SU-DHL-6 (cell line): ENCODE measurements at regions not wholly inside any gene's neighbourhood (a gene's known extent, or its start where the extent isn't known, plus 50 kb on each side); places are given as distances from the start of the nearest gene placed in this dataset.
"Not testable (repeated sequence)": the region's sequence is repeated elsewhere in the genome, so short reads cannot be mapped to it uniquely, and the experiment has no call there.

Source experiments
- H2AFZ ChIP-seq: fragments of 200-600 bp; sonication (generic); 2 replicates; pipeline ENCODE4 v1.6.1; 2014; ENCODE audit warnings: low read depth, mild to moderate bottlenecking, moderate library complexity, mixed read lengths, antibody characterized with exemption, low read length; ENCODE audit not compliant: severe bottlenecking
- H3F3A ChIP-seq: fragments of 200-600 bp; shearing (Covaris generic); 2 replicates; pipeline ENCODE4 v1.6.0; 2016; ENCODE audit warnings: antibody characterized with exemption, mild to moderate bottlenecking; ENCODE audit not compliant: insufficient read depth
- H3K27ac ChIP-seq: fragments of 200-600 bp; sonication (generic); 2 replicates; pipeline ENCODE4 v1.5.1; 2016; ENCODE audit warnings: low read depth, mild to moderate bottlenecking, low read length, moderate library complexity, mixed read lengths
- H3K27me3 ChIP-seq: fragments of 200-600 bp; sonication (generic), shearing (Covaris generic); 2 replicates; pipeline ENCODE4 v1.6.0; 2014; ENCODE audit warnings: mild to moderate bottlenecking, low read length
- H3K36me3 ChIP-seq: fragments of 200-600 bp; sonication (generic); 2 replicates; pipeline ENCODE4 v1.6.1; 2014; ENCODE audit warnings: mild to moderate bottlenecking, low read length, mixed read lengths
- H3K4me2 ChIP-seq: fragments of 300-600, 200-600 bp; shearing (Covaris generic), sonication (generic); 2 replicates; pipeline ENCODE4 v1.6.0; 2014; ENCODE audit warnings: low read length, low read depth, mild to moderate bottlenecking; ENCODE audit not compliant: poor library complexity, severe bottlenecking
- H3K4me3 ChIP-seq: fragments of 200-600 bp; sonication (generic); 2 replicates; pipeline ENCODE4 v1.5.1; 2014; ENCODE audit warnings: antibody characterized with exemption, low read length, mild to moderate bottlenecking, mixed read lengths; ENCODE audit not compliant: insufficient read depth, poor library complexity, severe bottlenecking
- H3K79me2 ChIP-seq: fragments of 200-600 bp; sonication (generic); 2 replicates; pipeline ENCODE4 v1.6.1; 2014; ENCODE audit warnings: mild to moderate bottlenecking, low read length, moderate library complexity; ENCODE audit not compliant: insufficient read depth
- H3K9ac ChIP-seq: fragments of 200-600 bp; sonication (generic); 2 replicates; pipeline ENCODE4 v1.7.0; 2014; ENCODE audit warnings: mild to moderate bottlenecking, low read length
- H3K9me2 ChIP-seq: fragments of 200-600 bp; sonication (generic); replicated peaks from 2 replicates; pipeline ENCODE4 v1.6.1; 2014; ENCODE audit warnings: low read length; ENCODE audit not compliant: insufficient read depth
- H3K9me3 ChIP-seq: fragments of 200-600 bp; sonication (generic); 2 replicates; pipeline ENCODE4 v1.6.1; 2014; ENCODE audit warnings: low read length, mixed read lengths; ENCODE audit not compliant: insufficient read depth
- H4K20me1 ChIP-seq: fragments of 200-600 bp; sonication (generic); 2 replicates; pipeline ENCODE4 v1.6.1; 2014; ENCODE audit warnings: low read depth, mild to moderate bottlenecking, antibody characterized with exemption, low read length, moderate library complexity, mixed read lengths
- EZH2phosphoT487 ChIP-seq: fragments of 200-600 bp; sonication (generic), shearing (Covaris generic); conservative IDR thresholded peaks from 2 replicates; pipeline ENCODE4 v1.6.1; 2018; ENCODE audit warnings: mild to moderate bottlenecking, antibody characterized with exemption, low read length, moderate library complexity, mixed read lengths
- TF ChIP-seq, protein P1 (sequence below): fragments of 200-600 bp; sonication (generic); IDR thresholded peaks from one replicate; pipeline ENCODE4 v1.5.1; 2017; ENCODE audit warnings: antibody characterized with exemption, mild to moderate bottlenecking, low read length, moderate library complexity; ENCODE audit not compliant: insufficient read depth, poor library complexity, severe bottlenecking

DNA sequence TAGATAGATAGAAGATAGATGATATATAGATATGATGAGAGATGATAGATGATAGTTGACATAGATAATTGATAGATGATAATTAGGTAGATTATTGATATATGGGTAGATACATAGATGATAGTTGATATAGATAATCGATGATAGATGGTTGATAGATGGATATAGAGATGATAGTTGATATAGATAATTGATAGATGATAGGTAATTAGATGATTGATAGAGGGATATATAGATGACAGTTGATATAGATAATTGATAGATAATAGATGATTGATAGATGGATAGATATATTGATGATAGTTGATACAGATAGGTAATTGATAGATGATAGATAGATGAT lies 72.3 kb downstream of the PRR15 start:
- Histone ChIP-seq H3K4me2 (no peak overlapping the region), H3K9me2 (no peaks in the 10 kb centered on the region), H3K36me3 (no peaks in the 10 kb centered on the region), H2AFZ (no peak overlapping the region), H3K27ac (no peak overlapping the region), H3K27me3 (no peaks in the 10 kb centered on the region), H3K79me2 (no peaks in the 10 kb centered on the region), H3F3A (no peaks in the 10 kb centered on the region), H3K9ac (no peak overlapping the region), H3K4me3 (no peak overlapping the region), H4K20me1 (no peaks in the 10 kb centered on the region), H3K9me3 (no peaks in the 10 kb centered on the region)
- TF ChIP-seq, protein P1, sequence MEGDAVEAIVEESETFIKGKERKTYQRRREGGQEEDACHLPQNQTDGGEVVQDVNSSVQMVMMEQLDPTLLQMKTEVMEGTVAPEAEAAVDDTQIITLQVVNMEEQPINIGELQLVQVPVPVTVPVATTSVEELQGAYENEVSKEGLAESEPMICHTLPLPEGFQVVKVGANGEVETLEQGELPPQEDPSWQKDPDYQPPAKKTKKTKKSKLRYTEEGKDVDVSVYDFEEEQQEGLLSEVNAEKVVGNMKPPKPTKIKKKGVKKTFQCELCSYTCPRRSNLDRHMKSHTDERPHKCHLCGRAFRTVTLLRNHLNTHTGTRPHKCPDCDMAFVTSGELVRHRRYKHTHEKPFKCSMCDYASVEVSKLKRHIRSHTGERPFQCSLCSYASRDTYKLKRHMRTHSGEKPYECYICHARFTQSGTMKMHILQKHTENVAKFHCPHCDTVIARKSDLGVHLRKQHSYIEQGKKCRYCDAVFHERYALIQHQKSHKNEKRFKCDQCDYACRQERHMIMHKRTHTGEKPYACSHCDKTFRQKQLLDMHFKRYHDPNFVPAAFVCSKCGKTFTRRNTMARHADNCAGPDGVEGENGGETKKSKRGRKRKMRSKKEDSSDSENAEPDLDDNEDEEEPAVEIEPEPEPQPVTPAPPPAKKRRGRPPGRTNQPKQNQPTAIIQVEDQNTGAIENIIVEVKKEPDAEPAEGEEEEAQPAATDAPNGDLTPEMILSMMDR = no peak
- TF ChIP-seq EZH2phosphoT487 = no peak

DNA sequence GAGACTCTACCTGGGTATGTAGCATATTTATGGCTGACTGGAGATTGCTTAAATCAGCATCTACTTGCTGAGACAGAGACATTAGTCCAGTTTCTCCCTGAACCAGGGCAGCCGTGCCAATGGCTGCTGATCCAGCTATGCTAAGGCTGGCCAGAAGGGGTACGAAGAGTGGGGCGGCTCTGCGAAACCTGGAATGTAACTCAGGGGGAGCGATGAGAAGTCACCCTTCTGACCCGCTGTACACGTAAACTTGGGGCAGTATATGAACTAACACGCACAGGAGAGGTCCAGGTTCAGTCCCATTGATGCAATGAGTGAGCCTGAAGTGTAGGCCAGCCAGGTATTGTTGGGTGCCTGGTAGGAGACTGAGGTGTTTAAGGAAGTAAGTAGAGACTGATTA lies 73.7 kb downstream of the PRR15 start:
- no peaks in the 10 kb centered on the region for H3K79me2 ChIP-seq
- no peak overlapping the region for H3K4me3 ChIP-seq
- H3K27me3 ChIP-seq = no peaks in the 10 kb centered on the region
- H3K27ac ChIP-seq = no peak overlapping the region
- no peak for TF ChIP-seq EZH2phosphoT487
- TF ChIP-seq, protein P1 = no peak
- H3K9ac ChIP-seq = no peak overlapping the region
- H2AFZ ChIP-seq = no peak overlapping the region
- no peaks in the 10 kb centered on the region for H3K9me2 ChIP-seq
- H3K36me3 ChIP-seq = no peaks in the 10 kb centered on the region
- no peaks in the 10 kb centered on the region for H4K20me1 ChIP-seq
- H3F3A ChIP-seq = no peaks in the 10 kb centered on the region
- no peaks in the 10 kb centered on the region for H3K9me3 ChIP-seq
- no peak overlapping the region for H3K4me2 ChIP-seq

DNA sequence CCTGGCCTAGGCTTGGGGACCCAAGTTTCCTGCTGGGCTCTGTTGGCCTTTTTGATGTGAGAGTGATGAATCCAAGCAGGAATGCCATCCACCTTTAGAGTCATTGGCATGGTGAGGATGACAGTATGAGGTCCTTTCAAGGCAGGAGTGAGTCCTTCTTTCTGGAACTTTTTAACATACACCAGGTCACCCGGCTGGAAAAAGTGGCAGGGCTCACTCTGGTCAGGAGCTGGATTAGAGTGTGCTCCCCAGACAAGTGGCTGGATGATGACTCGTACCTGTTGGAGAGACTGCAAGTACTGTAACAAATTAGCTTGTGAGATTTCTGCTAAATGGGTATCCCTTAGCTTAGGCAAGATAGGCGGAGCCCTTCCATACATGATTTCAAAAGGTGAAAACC lies 75.2 kb downstream of the PRR15 start:
- H3K9ac ChIP-seq, H3F3A ChIP-seq, H3K4me3 ChIP-seq, H3K9me2 ChIP-seq, H3K9me3 ChIP-seq, H4K20me1 ChIP-seq, H3K27me3 ChIP-seq, H3K4me2 ChIP-seq, H2AFZ ChIP-seq, H3K36me3 ChIP-seq, H3K27ac ChIP-seq, H3K79me2 ChIP-seq: not testable (repeated sequence)

DNA sequence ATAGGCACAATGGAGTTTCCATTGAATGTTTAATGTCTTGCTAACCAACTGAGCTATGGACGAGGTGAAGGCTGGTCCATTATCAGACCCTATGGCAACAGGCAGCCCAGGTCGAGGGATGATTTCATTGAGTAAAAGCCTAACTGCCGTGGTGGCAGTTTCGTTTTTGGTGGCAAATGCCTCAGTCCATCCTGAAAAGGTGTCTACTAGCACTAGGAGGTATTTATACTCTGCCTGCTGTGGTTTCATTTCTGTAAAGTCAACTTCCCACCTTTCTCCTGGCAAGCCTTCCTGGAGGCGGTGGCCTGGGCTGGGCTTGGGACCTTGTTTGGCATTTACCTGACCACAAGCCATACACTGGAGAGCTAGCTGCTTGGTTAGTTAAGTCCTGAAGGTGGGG lies 75.8 kb downstream of the PRR15 start:
- H3K9me3 ChIP-seq = no peaks in the 10 kb centered on the region
- H3K79me2 ChIP-seq = no peaks in the 10 kb centered on the region
- H4K20me1 ChIP-seq = no peaks in the 10 kb centered on the region
- H3K4me3 ChIP-seq = no peak overlapping the region
- TF ChIP-seq, protein P1 = no peak
- TF ChIP-seq EZH2phosphoT487 = no peak
- no peak overlapping the region for H3K9ac ChIP-seq
- no peaks in the 10 kb centered on the region for H3K36me3 ChIP-seq
- no peaks in the 10 kb centered on the region for H3F3A ChIP-seq
- no peaks in the 10 kb centered on the region for H3K9me2 ChIP-seq
- H3K4me2 ChIP-seq = no peak overlapping the region
- H3K27ac ChIP-seq = no peak overlapping the region
- no peaks in the 10 kb centered on the region for H3K27me3 ChIP-seq
- H2AFZ ChIP-seq = no peak overlapping the region
